ENCODE measurements at regions not wholly inside any gene's neighbourhood (a gene's known extent, or its start where the extent isn't known, plus 50 kb on each side); places are given as distances from the start of the nearest gene placed in this dataset.
A peak's percentile ranks its signal among the peaks of the same experiment; 100 is the strongest.

- Histone ChIP-seq H3K4me3 (ENCODE audit: low read depth, low read length, poor library complexity, severe bottlenecking) (peak overlapping the region; percentile 45), H3K36me3 (ENCODE audit: insufficient read depth, low read length) (no peaks in the 10 kb centered on the region), H3K4me1 (ENCODE audit: insufficient read depth, low read length, poor library complexity, severe bottlenecking) (peaks cover 67% of the 10 kb centered on the region), H3K79me2 (ENCODE audit: insufficient read depth, low read depth, low read length) (no peaks in the 10 kb centered on the region), H3K9me3 (ENCODE audit: low read length) (no peaks in the 10 kb centered on the region), H3K27ac (ENCODE audit: low read depth, low read length, poor library complexity, severe bottlenecking) (peak overlapping the region; percentile 93), H4K20me1 (ENCODE audit: insufficient read depth, low read length) (no peaks in the 10 kb centered on the region), H3K9me2 (ENCODE audit: insufficient read depth, low read length) (no peaks in the 10 kb centered on the region), H3K4me2 (ENCODE audit: low read length) (peak overlapping the region; percentile 71), H2AFZ (ENCODE audit: low read length) (peak overlapping the region; percentile 84; the same call in 1 of the 2 replicates)
- no TSS peak for BruUV-seq (replicated peaks)
- CTCF ChIA-PET (ENCODE audit: unreplicated experiment) = no interaction called here
- POLR2A ChIA-PET = interaction anchor here (0.6 kb wide), 1 partner anchor 1333 kb away, joined by 6 read pairs; no protein-coding TSS in a partner anchor
- DNase-seq (ENCODE audit: low spot score) = no peak
- TF ChIP-seq CTCF (conservative IDR thresholded peaks at IDR 0.05; ENCODE audit: low read length) = no peak
- no peak for TF ChIP-seq EZH2phosphoT487 (IDR thresholded peaks at IDR 0.05; ENCODE audit: borderline replicate concordance, low read depth, low read length)
- intact Hi-C loops (cut with micrococcal nuclease; ENCODE audit: unreplicated experiment) = loop anchor here (10.0 kb wide), 1 partner anchor 532 kb away; the partner anchor contains the start of gene RAD23B
These were observed 110.4 kb upstream of the ZNF462 start for GRCh38 chr9:106752581-106752980.

GRCh38 chr9:106753155-106753671, 109.8 kb upstream of the ZNF462 start:
- ChIA-PET POLR2A (interaction anchor here (1.4 kb wide), 1 partner anchor 13 kb away, joined by 7 read pairs; no protein-coding TSS in a partner anchor), CTCF (ENCODE audit: unreplicated experiment) (no interaction called here)
- peak overlapping the region; percentile 45 for H3K4me3 ChIP-seq (ENCODE audit: low read depth, low read length, poor library complexity, severe bottlenecking)
- peak overlapping the region; percentile 93 for H3K27ac ChIP-seq (ENCODE audit: low read depth, low read length, poor library complexity, severe bottlenecking)
- no peaks in the 10 kb centered on the region for H3K9me3 ChIP-seq (ENCODE audit: low read length)
- BruUV-seq (replicated peaks) = no TSS peak
- H3K4me1 ChIP-seq (ENCODE audit: insufficient read depth, low read length, poor library complexity, severe bottlenecking) = peaks cover 73% of the 10 kb centered on the region
- peak overlapping the region; percentile 84 for H2AFZ ChIP-seq (ENCODE audit: low read length)
- no peaks in the 10 kb centered on the region for H3K36me3 ChIP-seq (ENCODE audit: insufficient read depth, low read length)
- intact Hi-C loops (cut with micrococcal nuclease; ENCODE audit: unreplicated experiment) = loop anchor here (10.0 kb wide), 1 partner anchor 532 kb away; the partner anchor contains the start of gene RAD23B
- peak overlapping the region; percentile 71 for H3K4me2 ChIP-seq (ENCODE audit: low read length)
- peak; percentile 88 for DNase-seq (ENCODE audit: low spot score)
- H3K79me2 ChIP-seq (ENCODE audit: insufficient read depth, low read depth, low read length) = no peaks in the 10 kb centered on the region
- TF ChIP-seq CTCF (conservative IDR thresholded peaks at IDR 0.05; ENCODE audit: low read length) (no peak), EZH2phosphoT487 (IDR thresholded peaks at IDR 0.05; ENCODE audit: borderline replicate concordance, low read depth, low read length) (no peak)
- no peaks in the 10 kb centered on the region for H4K20me1 ChIP-seq (ENCODE audit: insufficient read depth, low read length)
- H3K9me2 ChIP-seq (ENCODE audit: insufficient read depth, low read length) = no peaks in the 10 kb centered on the region

GRCh38 chr9:106755736-106756135, 107.2 kb upstream of the ZNF462 start:
- H3K4me1 ChIP-seq (ENCODE audit: insufficient read depth, low read length, poor library complexity, severe bottlenecking) = peaks cover 83% of the 10 kb centered on the region
- no peak overlapping the region for H3K4me2 ChIP-seq (ENCODE audit: low read length)
- intact Hi-C loops (cut with micrococcal nuclease; ENCODE audit: unreplicated experiment) = loop anchor here (10.0 kb wide), 1 partner anchor 529 kb away; the partner anchor contains the start of gene RAD23B
- H4K20me1 ChIP-seq (ENCODE audit: insufficient read depth, low read length) = no peaks in the 10 kb centered on the region
- TF ChIP-seq EZH2phosphoT487 (IDR thresholded peaks at IDR 0.05; ENCODE audit: borderline replicate concordance, low read depth, low read length) (no peak), CTCF (conservative IDR thresholded peaks at IDR 0.05; ENCODE audit: low read length) (no peak)
- no peak overlapping the region for H3K27ac ChIP-seq (ENCODE audit: low read depth, low read length, poor library complexity, severe bottlenecking)
- H2AFZ ChIP-seq (ENCODE audit: low read length) = peak overlapping the region; percentile 37; the same call in 1 of the 2 replicates
- no peaks in the 10 kb centered on the region for H3K9me2 ChIP-seq (ENCODE audit: insufficient read depth, low read length)
- no peaks in the 10 kb centered on the region for H3K36me3 ChIP-seq (ENCODE audit: insufficient read depth, low read length)
- ChIA-PET POLR2A (interaction anchor here (0.8 kb wide), 1 partner anchor 8 kb away, joined by 3 read pairs; no protein-coding TSS in a partner anchor), CTCF (ENCODE audit: unreplicated experiment) (no interaction called here)
- no peaks in the 10 kb centered on the region for H3K9me3 ChIP-seq (ENCODE audit: low read length)
- BruUV-seq (replicated peaks) = no TSS peak
- H3K79me2 ChIP-seq (ENCODE audit: insufficient read depth, low read depth, low read length) = no peaks in the 10 kb centered on the region
- no peak overlapping the region for H3K4me3 ChIP-seq (ENCODE audit: low read depth, low read length, poor library complexity, severe bottlenecking)
- no peak for DNase-seq (ENCODE audit: low spot score)
